Ovary (tissue), 3 donors: ENCODE measurements at regions not wholly inside any gene's neighbourhood (a gene's known extent, or its start where the extent isn't known, plus 50 kb on each side); places are given as distances from the start of the nearest gene placed in this dataset.

Experiments
- EP300 ChIP-seq: sonication (generic); formaldehyde crosslinking; IDR thresholded peaks from one replicate; pipeline ENCODE4 v1.6.1; 2017; ENCODE audit warnings: antibody characterized with exemption
- POLR2A ChIP-seq: fragments of 450-650 bp; IDR thresholded peaks from one replicate; pipeline ENCODE4 v1.6.1; 2017; ENCODE audit warnings: antibody characterized with exemption, mild to moderate bottlenecking, moderate library complexity
- TF ChIP-seq, protein P1 (sequence below), 3 donors: fragments of 450-650 bp in 2 of 3; fragments of 200-600 bp in 1 of 3; IDR thresholded peaks; one replicate each; pipeline versions ENCODE4 v1.5.1 to v1.8.0; 2016 to 2022; ENCODE audit warnings: antibody characterized with exemption in 3 of 3, mild to moderate bottlenecking in 1 of 3
- donor health status: DM: no; HTN: no; CAD: no.

DNA sequence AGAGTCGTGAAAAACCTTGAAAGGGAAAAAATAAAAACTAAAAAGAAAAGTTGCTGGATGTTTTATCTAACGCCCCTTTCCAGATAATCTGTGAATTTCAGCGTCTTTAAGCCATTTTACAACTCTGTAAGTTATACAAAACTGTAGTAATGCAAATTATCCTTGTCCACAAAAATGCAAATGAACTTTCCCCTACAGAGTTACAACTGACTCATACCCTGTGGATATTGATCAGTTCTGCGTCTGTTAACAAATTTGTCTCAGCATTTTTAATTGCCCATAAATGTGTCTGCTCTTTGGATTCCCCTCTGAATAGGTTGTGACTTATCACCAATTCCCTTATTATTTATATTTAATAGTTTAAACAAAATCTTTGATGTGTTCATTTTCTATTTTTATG, 105.9 kb upstream of the PRLR start:
- no peak for TF ChIP-seq POLR2A
- TF ChIP-seq, protein P1, sequence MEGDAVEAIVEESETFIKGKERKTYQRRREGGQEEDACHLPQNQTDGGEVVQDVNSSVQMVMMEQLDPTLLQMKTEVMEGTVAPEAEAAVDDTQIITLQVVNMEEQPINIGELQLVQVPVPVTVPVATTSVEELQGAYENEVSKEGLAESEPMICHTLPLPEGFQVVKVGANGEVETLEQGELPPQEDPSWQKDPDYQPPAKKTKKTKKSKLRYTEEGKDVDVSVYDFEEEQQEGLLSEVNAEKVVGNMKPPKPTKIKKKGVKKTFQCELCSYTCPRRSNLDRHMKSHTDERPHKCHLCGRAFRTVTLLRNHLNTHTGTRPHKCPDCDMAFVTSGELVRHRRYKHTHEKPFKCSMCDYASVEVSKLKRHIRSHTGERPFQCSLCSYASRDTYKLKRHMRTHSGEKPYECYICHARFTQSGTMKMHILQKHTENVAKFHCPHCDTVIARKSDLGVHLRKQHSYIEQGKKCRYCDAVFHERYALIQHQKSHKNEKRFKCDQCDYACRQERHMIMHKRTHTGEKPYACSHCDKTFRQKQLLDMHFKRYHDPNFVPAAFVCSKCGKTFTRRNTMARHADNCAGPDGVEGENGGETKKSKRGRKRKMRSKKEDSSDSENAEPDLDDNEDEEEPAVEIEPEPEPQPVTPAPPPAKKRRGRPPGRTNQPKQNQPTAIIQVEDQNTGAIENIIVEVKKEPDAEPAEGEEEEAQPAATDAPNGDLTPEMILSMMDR (IDR thresholded peaks at IDR 0.05): no peak
- TF ChIP-seq EP300: no peak
